WTC11 (cell line): ENCODE measurements at regions not wholly inside any gene's neighbourhood (a gene's known extent, or its start where the extent isn't known, plus 50 kb on each side); places are given as distances from the start of the nearest gene placed in this dataset.

Experiments used
- ATAC-seq: fragments of 200-7000 bp; cut with Tn5 transposase; 2 replicates; pipeline ENCODE4 v1.10.0; 2021; ENCODE audit warnings: mild to moderate bottlenecking, moderate library complexity
- CTCF ChIA-PET: fragments of 300-600 bp; sonication (Branson Sonifier 250); formaldehyde crosslinking; loops from one replicate; lab custom pipeline; 2021; ENCODE audit warnings: antibody characterized with exemption; lab: Charles Lee
- POLR2A ChIA-PET: fragments of 350-600 bp; sonication (Branson Sonifier 250); formaldehyde crosslinking; loops from one replicate; lab custom pipeline; 2021; ENCODE audit warnings: antibody characterized with exemption; lab: Charles Lee
- DNase-seq: peaks from one replicate; pipeline ENCODE4 v3.0.0; 2021; ENCODE audit warnings: low spot score
- H3K27ac Mint-ChIP-seq: 2 replicates; pipeline ENCODE4 v1.8.0; 2021; ENCODE audit warnings: mixed read lengths
- H3K27me3 Mint-ChIP-seq: 2 replicates; pipeline ENCODE4 v1.8.0; 2021; ENCODE audit warnings: low read depth, mild to moderate bottlenecking, moderate library complexity, mixed read lengths
- H3K36me3 Mint-ChIP-seq: 2 replicates; pipeline ENCODE4 v1.8.0; 2021; ENCODE audit warnings: mixed read lengths
- H3K4me1 Mint-ChIP-seq: 2 replicates; pipeline ENCODE4 v1.8.0; 2022; ENCODE audit warnings: mixed read lengths
- H3K4me3 Mint-ChIP-seq: 2 replicates; pipeline ENCODE4 v1.8.0; 2021; ENCODE audit warnings: mild to moderate bottlenecking, moderate library complexity, mixed read lengths
- H3K9me3 Mint-ChIP-seq: 2 replicates; pipeline ENCODE4 v1.8.0; 2021; ENCODE audit warnings: mixed read lengths
- NFYB ChIP-seq: sonication (generic); formaldehyde crosslinking; conservative IDR thresholded peaks from 2 replicates; pipeline ENCODE4 v1.8.0; 2022; ENCODE audit warnings: low read depth, missing genetic modification reagents
- SMAD4 ChIP-seq: sonication (generic); formaldehyde crosslinking; IDR thresholded peaks from 2 replicates; pipeline ENCODE4 v1.8.0; 2022; ENCODE audit warnings: mild to moderate bottlenecking, missing genetic modification reagents
- ZNF425 ChIP-seq: fragments of 250-450 bp; sonication (Bioruptor Pico); conservative IDR thresholded peaks from 2 replicates; pipeline ENCODE4 v1.9.0; 2021; ENCODE audit warnings: mild to moderate bottlenecking
- ZSCAN18 ChIP-seq: fragments of 250-450 bp; sonication (Bioruptor Pico); IDR thresholded peaks from 2 replicates; pipeline ENCODE4 v2.1.2; 2022; ENCODE audit warnings: mild to moderate bottlenecking, moderate library complexity
- TF ChIP-seq, protein P1 (sequence below): sonication (generic); formaldehyde crosslinking; IDR thresholded peaks from 2 replicates; pipeline ENCODE4 v1.8.0; 2022; ENCODE audit warnings: missing genetic modification reagents
- TF ChIP-seq, protein P2 (sequence below): sonication (generic); formaldehyde crosslinking; IDR thresholded peaks from 2 replicates; pipeline ENCODE4 v1.8.0; 2023; ENCODE audit warnings: mild to moderate bottlenecking, missing genetic modification reagents
- TF ChIP-seq, protein P3 (sequence below): sonication (generic); formaldehyde crosslinking; IDR thresholded peaks from 2 replicates; pipeline ENCODE4 v1.8.1; 2023; ENCODE audit warnings: mild to moderate bottlenecking, missing genetic modification reagents, moderate library complexity
- TF ChIP-seq, protein P4 (sequence below): sonication (generic); formaldehyde crosslinking; IDR thresholded peaks from 2 replicates; pipeline ENCODE4 v1.8.1; 2022; ENCODE audit warnings: mild to moderate bottlenecking, moderate library complexity, missing genetic modification reagents

DNA sequence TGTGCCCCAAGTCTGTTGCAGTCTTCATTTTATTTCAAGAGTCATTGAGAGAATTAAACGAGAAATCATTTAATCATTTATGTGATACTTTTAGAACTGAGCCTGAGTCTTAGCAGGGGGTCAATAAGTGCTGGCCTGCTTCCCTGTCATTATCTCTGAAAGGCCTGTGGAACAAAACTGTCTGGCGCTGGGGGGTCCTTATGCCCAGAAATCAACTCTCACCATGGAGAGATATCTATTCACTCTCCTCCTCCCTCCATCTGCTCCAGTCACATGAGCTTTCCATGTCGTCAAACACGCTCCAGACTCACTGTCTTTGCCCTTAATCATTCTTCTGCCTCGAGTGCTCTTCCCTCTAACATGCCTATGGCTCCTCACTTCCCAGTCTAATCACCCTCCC is 136.8 kb downstream of the ESM1 start (continued):
- no peak for TF ChIP-seq SMAD4 (CRISPR knock-in tag)
- TF ChIP-seq, protein P1, sequence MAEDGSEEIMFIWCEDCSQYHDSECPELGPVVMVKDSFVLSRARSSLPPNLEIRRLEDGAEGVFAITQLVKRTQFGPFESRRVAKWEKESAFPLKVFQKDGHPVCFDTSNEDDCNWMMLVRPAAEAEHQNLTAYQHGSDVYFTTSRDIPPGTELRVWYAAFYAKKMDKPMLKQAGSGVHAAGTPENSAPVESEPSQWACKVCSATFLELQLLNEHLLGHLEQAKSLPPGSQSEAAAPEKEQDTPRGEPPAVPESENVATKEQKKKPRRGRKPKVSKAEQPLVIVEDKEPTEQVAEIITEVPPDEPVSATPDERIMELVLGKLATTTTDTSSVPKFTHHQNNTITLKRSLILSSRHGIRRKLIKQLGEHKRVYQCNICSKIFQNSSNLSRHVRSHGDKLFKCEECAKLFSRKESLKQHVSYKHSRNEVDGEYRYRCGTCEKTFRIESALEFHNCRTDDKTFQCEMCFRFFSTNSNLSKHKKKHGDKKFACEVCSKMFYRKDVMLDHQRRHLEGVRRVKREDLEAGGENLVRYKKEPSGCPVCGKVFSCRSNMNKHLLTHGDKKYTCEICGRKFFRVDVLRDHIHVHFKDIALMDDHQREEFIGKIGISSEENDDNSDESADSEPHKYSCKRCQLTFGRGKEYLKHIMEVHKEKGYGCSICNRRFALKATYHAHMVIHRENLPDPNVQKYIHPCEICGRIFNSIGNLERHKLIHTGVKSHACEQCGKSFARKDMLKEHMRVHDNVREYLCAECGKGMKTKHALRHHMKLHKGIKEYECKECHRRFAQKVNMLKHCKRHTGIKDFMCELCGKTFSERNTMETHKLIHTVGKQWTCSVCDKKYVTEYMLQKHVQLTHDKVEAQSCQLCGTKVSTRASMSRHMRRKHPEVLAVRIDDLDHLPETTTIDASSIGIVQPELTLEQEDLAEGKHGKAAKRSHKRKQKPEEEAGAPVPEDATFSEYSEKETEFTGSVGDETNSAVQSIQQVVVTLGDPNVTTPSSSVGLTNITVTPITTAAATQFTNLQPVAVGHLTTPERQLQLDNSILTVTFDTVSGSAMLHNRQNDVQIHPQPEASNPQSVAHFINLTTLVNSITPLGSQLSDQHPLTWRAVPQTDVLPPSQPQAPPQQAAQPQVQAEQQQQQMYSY (CRISPR knock-in tag), result no peak
- TF ChIP-seq ZSCAN18 (CRISPR knock-in tag), result no peak
- TF ChIP-seq, protein P2, sequence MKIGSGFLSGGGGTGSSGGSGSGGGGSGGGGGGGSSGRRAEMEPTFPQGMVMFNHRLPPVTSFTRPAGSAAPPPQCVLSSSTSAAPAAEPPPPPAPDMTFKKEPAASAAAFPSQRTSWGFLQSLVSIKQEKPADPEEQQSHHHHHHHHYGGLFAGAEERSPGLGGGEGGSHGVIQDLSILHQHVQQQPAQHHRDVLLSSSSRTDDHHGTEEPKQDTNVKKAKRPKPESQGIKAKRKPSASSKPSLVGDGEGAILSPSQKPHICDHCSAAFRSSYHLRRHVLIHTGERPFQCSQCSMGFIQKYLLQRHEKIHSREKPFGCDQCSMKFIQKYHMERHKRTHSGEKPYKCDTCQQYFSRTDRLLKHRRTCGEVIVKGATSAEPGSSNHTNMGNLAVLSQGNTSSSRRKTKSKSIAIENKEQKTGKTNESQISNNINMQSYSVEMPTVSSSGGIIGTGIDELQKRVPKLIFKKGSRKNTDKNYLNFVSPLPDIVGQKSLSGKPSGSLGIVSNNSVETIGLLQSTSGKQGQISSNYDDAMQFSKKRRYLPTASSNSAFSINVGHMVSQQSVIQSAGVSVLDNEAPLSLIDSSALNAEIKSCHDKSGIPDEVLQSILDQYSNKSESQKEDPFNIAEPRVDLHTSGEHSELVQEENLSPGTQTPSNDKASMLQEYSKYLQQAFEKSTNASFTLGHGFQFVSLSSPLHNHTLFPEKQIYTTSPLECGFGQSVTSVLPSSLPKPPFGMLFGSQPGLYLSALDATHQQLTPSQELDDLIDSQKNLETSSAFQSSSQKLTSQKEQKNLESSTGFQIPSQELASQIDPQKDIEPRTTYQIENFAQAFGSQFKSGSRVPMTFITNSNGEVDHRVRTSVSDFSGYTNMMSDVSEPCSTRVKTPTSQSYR (CRISPR knock-in tag), result no peak
- TF ChIP-seq, protein P3, sequence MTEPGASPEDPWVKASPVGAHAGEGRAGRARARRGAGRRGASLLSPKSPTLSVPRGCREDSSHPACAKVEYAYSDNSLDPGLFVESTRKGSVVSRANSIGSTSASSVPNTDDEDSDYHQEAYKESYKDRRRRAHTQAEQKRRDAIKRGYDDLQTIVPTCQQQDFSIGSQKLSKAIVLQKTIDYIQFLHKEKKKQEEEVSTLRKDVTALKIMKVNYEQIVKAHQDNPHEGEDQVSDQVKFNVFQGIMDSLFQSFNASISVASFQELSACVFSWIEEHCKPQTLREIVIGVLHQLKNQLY (CRISPR knock-in tag), result no peak
- TF ChIP-seq, protein P4, sequence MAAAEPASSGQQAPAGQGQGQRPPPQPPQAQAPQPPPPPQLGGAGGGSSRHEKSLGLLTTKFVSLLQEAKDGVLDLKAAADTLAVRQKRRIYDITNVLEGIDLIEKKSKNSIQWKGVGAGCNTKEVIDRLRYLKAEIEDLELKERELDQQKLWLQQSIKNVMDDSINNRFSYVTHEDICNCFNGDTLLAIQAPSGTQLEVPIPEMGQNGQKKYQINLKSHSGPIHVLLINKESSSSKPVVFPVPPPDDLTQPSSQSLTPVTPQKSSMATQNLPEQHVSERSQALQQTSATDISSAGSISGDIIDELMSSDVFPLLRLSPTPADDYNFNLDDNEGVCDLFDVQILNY (CRISPR knock-in tag), result no peak
- TF ChIP-seq, all 79 proteins: peak for 0

DNA sequence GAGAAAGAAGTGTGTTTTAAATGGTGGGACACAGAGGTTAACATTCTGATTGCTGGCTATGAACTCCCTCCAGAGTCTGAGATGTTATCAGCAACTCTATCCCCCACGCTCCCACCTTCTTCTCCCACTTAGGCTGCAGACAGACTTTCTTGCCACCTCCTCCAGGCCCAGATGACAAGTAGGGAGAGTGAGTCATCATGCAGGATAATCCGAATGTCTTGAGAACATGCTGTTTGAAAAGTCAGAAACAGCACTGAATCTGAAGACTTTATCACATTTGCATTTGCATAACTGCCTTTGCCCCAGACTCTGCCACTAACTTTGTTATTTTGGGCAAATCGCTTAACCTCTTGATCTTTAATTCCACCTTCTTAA is 139.8 kb downstream of the ESM1 start:
- no peak for ATAC-seq
- TF ChIP-seq, protein P4 (CRISPR knock-in tag), result no peak
- no peak for TF ChIP-seq ZNF425 (CRISPR knock-in tag)
- no peak for TF ChIP-seq NFYB (CRISPR knock-in tag)
- TF ChIP-seq, all 79 proteins: peak for 0
- CTCF ChIA-PET, result interaction anchor here (0.5 to 3.7 kb wide), 18 partner anchors 10 to 602 kb away, joined by 3 to 55 read pairs (median 4); partner anchors contain the start of genes GPX8 and SNX18
- H3K4me1 Mint-ChIP-seq, result peaks cover 12% of the 10 kb centered on the region
- no peaks in the 10 kb centered on the region for H3K36me3 Mint-ChIP-seq
- H3K27me3 Mint-ChIP-seq, result no peaks in the 10 kb centered on the region
- DNase-seq, result no peak
- H3K9me3 Mint-ChIP-seq, result no peaks in the 10 kb centered on the region
- no peak overlapping the region for H3K4me3 Mint-ChIP-seq
- no peak overlapping the region for H3K27ac Mint-ChIP-seq
- POLR2A ChIA-PET, result no interaction called here
